HAP-1 (cell line): ENCODE measurements at regions not wholly inside any gene's neighbourhood (a gene's known extent, or its start where the extent isn't known, plus 50 kb on each side); places are given as distances from the start of the nearest gene placed in this dataset.
A peak's percentile ranks its signal among the peaks of the same experiment; 100 is the strongest.
"Not testable (repeated sequence)": the region's sequence is repeated elsewhere in the genome, so short reads cannot be mapped to it uniquely, and the experiment has no call there.

Source experiments
- DNase-seq, 2 experiments: peaks; one replicate each; pipeline ENCODE4 v3.0.0-alpha.2; 2016 to 2020; ENCODE audit warnings: low spot score in 2 of 2
- H3K27me3 ChIP-seq: fragments of 250-450 bp; sonication (Bioruptor Pico); 2 replicates; pipeline ENCODE4 v1.5.1; 2020; ENCODE audit warnings: low read depth, mild to moderate bottlenecking, moderate library complexity
- H3K36me3 ChIP-seq: fragments of 250-450 bp; sonication (Bioruptor Pico); replicated peaks from 2 replicates; pipeline ENCODE4 v1.5.1; 2020; ENCODE audit warnings: mild to moderate bottlenecking
- H3K4me1 ChIP-seq: fragments of 250-450 bp; sonication (Bioruptor Pico); 2 replicates; pipeline ENCODE4 v1.5.1; 2020; ENCODE audit warnings: mild to moderate bottlenecking
- H3K4me3 ChIP-seq: fragments of 250-450 bp; sonication (Bioruptor Pico); 2 replicates; pipeline ENCODE4 v1.5.1; 2020; ENCODE audit warnings: mild to moderate bottlenecking, moderate library complexity
- H3K9me3 ChIP-seq: fragments of 250-450 bp; sonication (Bioruptor Pico); 2 replicates; pipeline ENCODE4 v1.5.1; 2020; ENCODE audit warnings: mild to moderate bottlenecking, moderate library complexity
- in situ Hi-C: fragments of 300-500 bp; cut with MboI; formaldehyde crosslinking; loops from 3 replicates; pipeline ENCODE4 v1.14.3; 2020; ENCODE audit warnings: low sequenced_read_pairs, inconsistent platforms, mixed read lengths

DNA sequence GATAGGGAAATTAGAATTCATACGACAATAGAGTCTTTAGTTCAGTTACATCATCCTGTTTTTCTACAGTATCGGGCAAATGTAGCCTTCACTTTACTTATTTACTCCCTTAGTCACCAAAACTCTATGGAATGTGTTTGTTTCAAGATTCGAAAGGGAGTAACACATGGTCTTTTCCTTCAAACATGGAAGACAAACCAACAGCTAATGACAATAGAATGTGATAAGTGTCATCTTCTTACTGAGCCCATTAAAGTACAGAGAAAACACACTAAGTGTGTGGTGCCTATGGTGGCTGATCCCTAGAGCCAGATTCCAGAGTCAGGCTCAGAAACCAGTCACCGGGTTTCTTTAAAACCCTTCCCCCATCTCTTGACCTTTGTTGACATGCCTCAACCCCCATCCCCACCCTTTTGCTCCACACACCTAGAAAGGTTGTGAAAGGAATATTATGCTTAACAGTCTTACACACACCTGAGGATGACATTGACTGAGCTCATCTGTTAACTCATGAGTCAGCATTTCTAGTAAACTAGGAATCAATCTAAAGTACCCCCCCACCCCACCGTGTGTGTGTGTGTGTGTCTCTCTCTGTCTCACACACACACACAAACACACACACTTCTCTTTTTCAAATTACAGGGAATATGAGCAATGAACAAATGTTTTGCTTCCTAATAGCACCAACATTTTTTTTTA lies 549.6 kb upstream of the CCDC54 start:
- Histone ChIP-seq H3K4me1 (peaks cover 36% of the 10 kb centered on the region), H3K36me3 (no peaks in the 10 kb centered on the region), H3K4me3 (no peak overlapping the region), H3K9me3 (peaks cover 2% of the 10 kb centered on the region; the same call in 1 of the 2 replicates), H3K27me3 (no peaks in the 10 kb centered on the region)
- no peak for DNase-seq
- in situ Hi-C loops = no loop called here

DNA sequence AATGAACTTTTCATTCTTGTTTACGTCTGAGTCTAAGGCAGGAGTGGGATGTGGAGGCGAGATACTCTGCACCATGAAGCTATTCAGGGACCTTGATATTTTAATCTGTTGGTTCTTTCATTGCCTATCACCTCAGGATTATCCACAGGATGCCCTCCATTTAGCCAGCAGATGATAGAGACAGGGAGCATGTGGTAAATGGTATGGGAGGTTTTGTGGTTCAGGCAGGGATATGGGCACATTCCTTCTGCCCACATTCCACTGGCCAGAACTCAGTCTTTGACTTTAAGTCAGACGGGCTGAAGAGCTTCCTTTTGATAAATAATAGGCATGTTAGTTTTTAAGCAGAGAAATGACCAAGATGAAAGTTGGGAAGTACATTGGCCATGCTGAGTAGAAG lies 548.0 kb upstream of the CCDC54 start:
- Histone ChIP-seq H3K27me3 (no peaks in the 10 kb centered on the region), H3K4me1 (peaks cover 36% of the 10 kb centered on the region), H3K36me3 (no peaks in the 10 kb centered on the region), H3K4me3 (no peak overlapping the region), H3K9me3 (peaks cover 2% of the 10 kb centered on the region; the same call in 1 of the 2 replicates)
- in situ Hi-C loops = no loop called here
- no peak for DNase-seq

DNA sequence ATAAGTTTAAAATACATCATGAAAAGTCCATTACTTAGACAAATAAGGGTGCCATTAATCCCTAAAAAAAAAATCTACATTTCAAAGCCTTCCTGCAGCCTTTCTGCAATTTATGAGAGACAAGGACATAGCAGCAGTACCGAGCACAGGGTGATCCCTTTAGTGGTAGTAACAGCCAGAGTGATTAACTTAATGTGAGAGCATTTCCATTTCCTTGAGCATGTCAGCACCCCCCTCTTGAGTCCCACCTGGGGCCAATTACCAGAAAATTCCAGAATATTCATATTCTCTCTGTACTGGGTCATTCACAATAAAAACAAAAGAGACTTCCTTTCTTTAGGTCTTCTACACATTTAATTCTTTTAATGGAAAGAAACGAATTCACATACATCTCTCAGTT lies 546.9 kb upstream of the CCDC54 start:
- Histone ChIP-seq H3K4me3 (no peak overlapping the region), H3K9me3 (peaks cover 2% of the 10 kb centered on the region; the same call in 1 of the 2 replicates), H3K36me3 (no peaks in the 10 kb centered on the region), H3K27me3 (no peaks in the 10 kb centered on the region), H3K4me1 (peaks cover 32% of the 10 kb centered on the region)
- peak in 1 of 2 experiments; percentile 16 for DNase-seq
- in situ Hi-C loops = no loop called here

DNA sequence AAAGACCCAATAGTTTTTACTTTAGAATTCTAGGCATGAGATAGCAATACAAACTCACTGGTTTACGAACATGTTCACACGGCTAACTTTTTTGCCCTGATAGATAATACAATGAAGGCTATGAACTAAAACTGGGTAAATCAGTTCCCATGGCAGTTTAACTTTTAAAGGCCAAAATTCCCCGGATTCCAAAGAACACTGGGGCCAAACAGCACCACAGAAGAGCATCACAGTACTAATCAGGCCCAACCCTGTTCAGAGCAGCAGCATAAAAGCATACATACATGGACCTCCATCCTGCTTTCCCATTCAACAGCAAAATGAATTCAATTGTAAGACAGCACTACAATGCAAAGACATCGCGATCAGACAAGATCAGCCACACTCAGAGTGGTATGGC lies 540.3 kb upstream of the CCDC54 start:
- Histone ChIP-seq H3K36me3 (no peaks in the 10 kb centered on the region), H3K4me1 (no peaks in the 10 kb centered on the region; the same call in 1 of the 2 replicates), H3K9me3 (no peaks in the 10 kb centered on the region; the same call in 1 of the 2 replicates), H3K27me3 (no peaks in the 10 kb centered on the region), H3K4me3 (no peak overlapping the region)
- in situ Hi-C loops = no loop called here
- no peak for DNase-seq

DNA sequence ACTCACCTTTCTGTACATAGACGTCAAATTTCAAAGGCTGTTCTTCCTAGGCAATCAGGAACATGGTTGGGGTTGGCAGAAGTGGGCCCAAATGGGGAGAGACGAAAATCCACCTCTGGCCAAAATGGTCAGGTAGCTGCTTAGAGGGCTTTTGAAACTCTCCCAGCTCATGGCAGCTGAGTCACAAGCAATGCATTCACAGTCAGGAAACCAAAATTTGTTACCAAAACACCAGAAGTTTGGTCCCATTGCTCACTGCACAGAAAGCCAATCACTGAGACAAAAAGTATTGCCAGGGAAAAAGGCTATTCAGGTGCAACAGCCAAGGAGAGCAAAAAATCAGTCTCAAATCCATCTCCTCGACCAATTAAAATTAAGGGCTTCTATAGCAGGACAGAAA lies 539.6 kb upstream of the CCDC54 start:
- Histone ChIP-seq H3K4me3 (no peak overlapping the region), H3K36me3 (no peaks in the 10 kb centered on the region), H3K27me3 (no peaks in the 10 kb centered on the region), H3K9me3 (no peaks in the 10 kb centered on the region), H3K4me1 (no peaks in the 10 kb centered on the region; the same call in 1 of the 2 replicates)
- DNase-seq = no peak
- in situ Hi-C loops = no loop called here

DNA sequence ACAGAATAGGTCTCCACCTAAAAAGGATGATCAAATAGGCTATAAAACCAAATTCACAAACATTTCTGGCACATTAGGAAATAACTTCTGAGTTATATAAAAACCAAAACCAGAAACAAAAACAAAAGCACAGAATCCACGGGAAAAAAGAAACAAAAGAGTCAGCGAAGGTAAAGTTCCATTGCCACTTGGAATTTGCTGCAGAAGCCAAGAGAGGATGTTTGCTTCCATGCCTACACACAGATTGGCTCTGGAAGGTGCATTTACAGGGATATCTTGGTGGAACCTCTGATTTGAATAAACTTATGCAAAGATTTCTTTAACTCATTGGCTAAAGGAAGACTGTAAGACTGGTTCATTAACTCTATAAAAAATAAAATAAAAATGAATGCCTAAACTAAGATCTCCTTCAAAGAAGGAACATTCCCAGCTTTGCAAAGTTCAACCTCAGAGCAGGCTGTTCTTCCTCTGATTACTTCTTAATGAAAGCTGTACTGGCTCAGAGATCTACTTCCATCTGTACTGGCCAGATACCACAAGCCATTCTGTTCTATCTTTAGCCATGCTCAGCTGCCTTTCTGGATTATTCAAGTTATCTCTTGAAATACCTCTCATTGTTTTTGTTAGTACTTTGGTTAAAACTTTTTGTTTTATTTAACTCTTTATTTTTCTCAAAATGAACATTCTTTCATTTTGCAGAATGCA lies 537.5 kb upstream of the CCDC54 start:
- no peaks in the 10 kb centered on the region for H3K27me3 ChIP-seq
- no peaks in the 10 kb centered on the region for H3K9me3 ChIP-seq
- in situ Hi-C loops = no loop called here
- no peaks in the 10 kb centered on the region for H3K36me3 ChIP-seq
- DNase-seq = no peak
- H3K4me1 ChIP-seq = no peaks in the 10 kb centered on the region; the same call in 1 of the 2 replicates
- no peak overlapping the region for H3K4me3 ChIP-seq

DNA sequence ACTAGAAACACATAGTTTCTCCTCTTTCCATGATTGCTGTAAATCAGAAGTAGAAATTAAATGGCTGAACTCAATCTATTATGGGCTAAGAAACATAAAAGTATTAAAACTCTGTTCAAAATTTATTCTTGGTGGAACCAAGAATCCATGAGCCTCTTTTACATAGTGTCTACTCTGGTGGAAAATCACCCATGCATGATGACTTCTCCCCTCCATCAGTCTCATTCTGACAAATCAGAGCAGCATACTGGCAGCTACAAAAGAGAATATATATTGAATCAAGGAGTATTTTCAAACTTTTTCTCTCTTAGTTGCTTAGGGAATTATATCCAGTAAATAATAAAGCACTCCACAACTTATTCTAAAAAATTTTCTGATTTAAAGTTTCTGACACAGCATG lies 536.9 kb upstream of the CCDC54 start:
- Histone ChIP-seq H3K27me3 (no peaks in the 10 kb centered on the region), H3K36me3 (no peaks in the 10 kb centered on the region), H3K9me3 (no peaks in the 10 kb centered on the region), H3K4me1 (no peaks in the 10 kb centered on the region; the same call in 1 of the 2 replicates), H3K4me3 (no peak overlapping the region)
- DNase-seq = no peak
- in situ Hi-C loops = no loop called here

DNA sequence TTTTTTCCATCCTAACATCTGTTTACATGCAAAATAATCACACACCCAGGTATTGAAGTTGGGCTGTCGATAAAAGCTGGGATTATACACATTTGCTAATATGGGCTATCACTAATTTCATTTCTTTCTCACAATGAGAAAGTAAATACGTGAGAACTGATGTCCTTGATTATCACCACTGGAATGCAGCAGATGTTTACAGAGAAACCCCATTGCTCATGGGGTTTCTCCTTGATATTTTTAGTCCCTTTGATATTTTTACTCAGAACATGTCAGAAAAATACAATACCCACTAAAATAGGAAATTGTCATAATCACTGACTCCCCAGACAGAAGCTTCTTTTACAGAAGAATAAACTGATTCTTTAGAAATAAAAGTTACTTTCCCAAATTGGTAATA lies 535.1 kb upstream of the CCDC54 start:
- Histone ChIP-seq H3K27me3 (no peaks in the 10 kb centered on the region), H3K4me3 (no peak overlapping the region), H3K36me3 (no peaks in the 10 kb centered on the region), H3K9me3 (no peaks in the 10 kb centered on the region), H3K4me1 (no peaks in the 10 kb centered on the region; the same call in 1 of the 2 replicates)
- in situ Hi-C loops = no loop called here
- DNase-seq = no peak

DNA sequence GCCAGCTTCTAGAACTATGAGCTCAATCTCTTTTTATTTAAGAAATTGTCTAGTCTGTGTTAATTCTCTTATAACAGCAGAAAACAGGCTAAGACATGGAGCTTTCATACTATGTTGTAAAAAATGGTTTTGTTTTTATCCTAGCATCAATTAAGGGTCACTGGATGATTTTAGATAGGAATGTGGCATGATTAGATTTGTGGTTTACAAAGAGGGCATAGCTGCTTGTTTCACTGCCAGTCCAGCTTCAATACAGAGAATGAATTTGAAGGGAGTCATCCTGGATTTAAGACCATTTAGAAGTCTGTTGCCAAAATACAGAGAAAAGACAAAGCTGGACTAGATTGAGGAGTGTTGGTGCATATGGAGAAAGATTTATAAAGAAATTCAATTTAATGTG lies 532.6 kb upstream of the CCDC54 start:
- Histone ChIP-seq H3K36me3 (no peaks in the 10 kb centered on the region), H3K27me3 (no peaks in the 10 kb centered on the region), H3K9me3 (no peaks in the 10 kb centered on the region), H3K4me1 (no peaks in the 10 kb centered on the region; the same call in 1 of the 2 replicates), H3K4me3 (no peak overlapping the region)
- DNase-seq = no peak
- in situ Hi-C loops = no loop called here

DNA sequence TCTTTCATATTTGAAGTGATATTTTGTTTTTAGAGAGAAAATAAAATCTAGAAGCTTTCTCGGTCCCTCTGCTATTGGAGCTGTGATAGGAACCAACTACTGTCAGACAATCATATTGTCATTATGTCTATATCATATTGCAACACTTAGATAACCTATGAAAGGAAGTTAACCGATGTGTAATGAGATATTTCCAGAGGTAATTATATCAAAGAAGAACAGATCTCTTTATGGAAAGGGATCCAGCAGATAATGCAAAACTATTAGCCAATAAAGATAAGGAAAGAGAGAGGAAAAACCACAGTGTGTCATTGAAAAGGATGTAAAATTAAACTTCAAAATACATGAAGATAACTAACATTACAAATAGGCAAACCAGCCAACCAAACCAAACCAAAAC lies 529.1 kb upstream of the CCDC54 start:
- in situ Hi-C loops = no loop called here
- Histone ChIP-seq H3K4me1 (no peaks in the 10 kb centered on the region), H3K9me3 (no peaks in the 10 kb centered on the region), H3K4me3 (no peak overlapping the region), H3K36me3 (no peaks in the 10 kb centered on the region), H3K27me3 (no peaks in the 10 kb centered on the region)
- no peak for DNase-seq

DNA sequence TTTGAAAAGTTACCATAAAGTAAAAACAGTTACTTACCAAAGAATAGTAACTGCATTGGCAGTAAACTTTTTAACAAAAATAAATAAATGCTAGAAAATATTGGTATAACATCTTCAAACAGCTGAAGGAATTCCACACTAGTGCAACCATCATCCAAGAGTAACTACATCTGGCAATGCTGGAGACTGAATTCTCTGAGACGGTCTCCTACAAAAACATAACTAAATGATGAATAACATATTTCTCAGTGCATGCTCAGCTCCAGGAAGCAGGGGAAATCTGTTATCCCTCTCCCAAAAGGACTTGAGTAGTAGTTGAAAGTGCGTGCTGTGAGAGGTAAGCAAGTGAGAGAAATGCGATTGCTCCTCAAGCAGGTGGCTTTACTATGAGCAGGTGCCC lies 526.8 kb upstream of the CCDC54 start:
- no peaks in the 10 kb centered on the region for H3K36me3 ChIP-seq
- no peaks in the 10 kb centered on the region for H3K4me1 ChIP-seq
- H3K27me3 ChIP-seq = no peaks in the 10 kb centered on the region
- no peak for DNase-seq
- H3K4me3 ChIP-seq = no peak overlapping the region
- no peaks in the 10 kb centered on the region for H3K9me3 ChIP-seq
- in situ Hi-C loops = no loop called here

DNA sequence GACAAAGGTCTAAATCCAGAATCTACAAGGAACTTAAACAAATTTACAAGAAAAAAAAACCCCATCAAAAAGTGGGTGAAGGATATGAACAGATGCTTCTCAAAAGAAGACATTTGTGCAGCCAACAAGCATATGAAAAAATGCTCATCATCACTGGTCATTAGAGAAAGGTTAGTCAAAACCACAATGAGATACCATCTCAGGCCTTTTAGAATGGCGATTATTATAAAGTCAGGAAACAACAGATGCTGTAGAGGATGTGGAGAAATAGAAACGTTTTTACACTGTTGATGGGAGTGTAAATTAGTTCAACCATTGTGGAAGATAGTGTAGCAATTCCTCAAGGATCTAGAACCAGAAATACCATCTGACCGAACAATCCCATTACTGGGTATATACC lies 518.9 kb upstream of the CCDC54 start:
- in situ Hi-C loops = not testable (repeated sequence)

DNA sequence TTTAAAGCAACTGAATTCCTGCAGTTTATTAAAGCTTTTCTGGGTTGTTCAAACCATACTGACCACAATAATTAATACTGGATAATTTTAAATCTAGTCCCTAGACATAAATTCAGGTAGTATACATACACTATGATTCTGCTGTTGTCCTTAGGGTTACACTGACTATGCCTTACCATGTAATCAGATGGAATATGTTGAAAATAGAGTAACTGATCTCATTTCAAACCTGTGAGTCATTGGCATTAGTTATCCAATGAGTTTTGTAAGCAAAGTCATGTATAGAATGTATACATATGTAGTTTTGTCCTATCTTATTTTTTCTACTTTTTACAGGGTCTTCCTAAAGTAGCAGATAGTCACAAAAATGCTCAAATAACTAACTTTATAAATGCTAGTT lies 517.1 kb upstream of the CCDC54 start:
- Histone ChIP-seq H3K4me1 (peaks cover 16% of the 10 kb centered on the region), H3K9me3 (no peaks in the 10 kb centered on the region), H3K4me3 (no peak overlapping the region), H3K27me3 (no peaks in the 10 kb centered on the region), H3K36me3 (no peaks in the 10 kb centered on the region)
- in situ Hi-C loops = no loop called here
- no peak for DNase-seq

More for the DNA sequence above, 518.9 kb upstream of the CCDC54 start:
- not testable (repeated sequence) for H3K4me3 ChIP-seq, H3K27me3 ChIP-seq, H3K36me3 ChIP-seq, H3K9me3 ChIP-seq, DNase-seq
- H3K4me1 ChIP-seq = peaks cover 16% of the 10 kb centered on the region

DNA sequence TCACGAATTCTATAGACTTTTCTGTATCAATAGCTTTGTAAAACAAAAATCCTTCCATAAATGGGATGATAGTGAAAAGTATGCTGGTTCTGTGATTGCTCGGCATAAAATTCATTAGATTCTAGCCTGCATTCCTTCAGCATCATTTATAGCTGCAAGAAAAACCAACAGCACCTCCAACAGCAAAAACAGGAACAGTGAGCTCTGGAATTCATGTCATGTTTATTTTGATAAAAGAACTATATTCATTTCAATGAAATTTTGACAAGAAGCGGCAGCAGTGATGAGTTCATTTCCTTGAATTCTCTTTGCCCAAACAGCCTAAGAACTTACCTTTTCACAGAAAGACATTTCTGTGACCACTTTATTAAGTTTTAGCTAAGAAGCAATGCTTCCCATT lies 515.2 kb upstream of the CCDC54 start:
- no peak for DNase-seq
- no peaks in the 10 kb centered on the region for H3K27me3 ChIP-seq
- H3K4me1 ChIP-seq = peaks cover 16% of the 10 kb centered on the region
- no peaks in the 10 kb centered on the region for H3K36me3 ChIP-seq
- H3K9me3 ChIP-seq = no peaks in the 10 kb centered on the region
- H3K4me3 ChIP-seq = no peak overlapping the region
- in situ Hi-C loops = no loop called here
